H9 (cell line): ENCODE measurements at regions not wholly inside any gene's neighbourhood (a gene's known extent, or its start where the extent isn't known, plus 50 kb on each side); places are given as distances from the start of the nearest gene placed in this dataset.

Experiments
- DNase-seq: peaks from one replicate; pipeline ENCODE4 v3.0.0-alpha.2; 2017
- H2AFZ ChIP-seq: one replicate; pipeline ENCODE4 v1.6.1; 2013; ENCODE audit warnings: mild to moderate bottlenecking, low read length, control low read depth, moderate library complexity
- H2AK5ac ChIP-seq: 2 replicates; pipeline ENCODE4 v1.6.1; 2013; ENCODE audit warnings: low read length, control low read depth, mixed read lengths; ENCODE audit not compliant: insufficient read length
- H2BK120ac ChIP-seq: one replicate; pipeline ENCODE4 v1.6.1; 2013; ENCODE audit warnings: low read depth, mild to moderate bottlenecking, low read length, control low read depth, inconsistent platforms; ENCODE audit not compliant: poor library complexity, severe bottlenecking
- H2BK12ac ChIP-seq: 2 replicates; pipeline ENCODE4 v1.6.1; 2013; ENCODE audit warnings: low read length, control low read depth, mixed read lengths, low read depth; ENCODE audit not compliant: insufficient read length
- H2BK15ac ChIP-seq: 2 replicates; pipeline ENCODE4 v1.6.1; 2013; ENCODE audit warnings: low read depth, low read length, control low read depth
- H2BK20ac ChIP-seq: one replicate; pipeline ENCODE4 v1.6.1; 2013; ENCODE audit warnings: low read depth, mild to moderate bottlenecking, low read length, control low read depth, inconsistent platforms; ENCODE audit not compliant: poor library complexity, severe bottlenecking
- H2BK5ac ChIP-seq: 2 replicates; pipeline ENCODE4 v1.6.1; 2013; ENCODE audit warnings: low read length, control low read depth, mixed read lengths; ENCODE audit not compliant: insufficient read length
- H3K14ac ChIP-seq: 2 replicates; pipeline ENCODE4 v1.6.1; 2013; ENCODE audit warnings: low read length, control low read depth; ENCODE audit not compliant: insufficient read depth
- H3K18ac ChIP-seq: 2 replicates; pipeline ENCODE4 v1.6.1; 2013; ENCODE audit warnings: low read depth, mild to moderate bottlenecking, mixed read lengths, low read length, control low read depth; ENCODE audit not compliant: insufficient read length
- H3K23ac ChIP-seq: 2 replicates; pipeline ENCODE4 v1.6.1; 2013; ENCODE audit warnings: low read length, control low read depth, mixed read lengths, low read depth; ENCODE audit not compliant: insufficient read length
- H3K23me2 ChIP-seq: 2 replicates; pipeline ENCODE4 v1.6.1; 2013; ENCODE audit warnings: low read depth, mild to moderate bottlenecking, mixed read lengths, low read length, control low read depth; ENCODE audit not compliant: insufficient read length, poor library complexity, severe bottlenecking
- H3K27ac ChIP-seq: 2 replicates; pipeline ENCODE4 v1.5.1; 2013; ENCODE audit warnings: low read length, control low read depth, mixed read lengths, low read depth; ENCODE audit not compliant: insufficient read length
- H3K27me3 ChIP-seq: 2 replicates; pipeline ENCODE4 v1.6.1; 2013; ENCODE audit warnings: low read length, control low read depth, inconsistent platforms; ENCODE audit not compliant: insufficient read depth
- H3K4ac ChIP-seq: 2 replicates; pipeline ENCODE4 v1.6.1; 2013; ENCODE audit warnings: low read depth, mild to moderate bottlenecking, control low read depth, inconsistent platforms, low read length, moderate library complexity
- H3K4me1 ChIP-seq: 2 replicates; pipeline ENCODE4 v1.6.1; 2013; ENCODE audit warnings: low read length, control low read depth, inconsistent platforms; ENCODE audit not compliant: insufficient read depth
- H3K4me2 ChIP-seq: 2 replicates; pipeline ENCODE4 v1.6.1; 2013; ENCODE audit warnings: low read length, control low read depth, mixed read lengths; ENCODE audit not compliant: insufficient read length, insufficient read depth
- H3K56ac ChIP-seq: 2 replicates; pipeline ENCODE4 v1.6.1; 2013; ENCODE audit warnings: low read depth, mild to moderate bottlenecking, mixed read lengths, low read length, control low read depth; ENCODE audit not compliant: insufficient read length
- H3K79me1 ChIP-seq: 2 replicates; pipeline ENCODE4 v1.6.1; 2013; ENCODE audit warnings: low read depth, mild to moderate bottlenecking, moderate library complexity, low read length, control low read depth, inconsistent platforms; ENCODE audit not compliant: insufficient read depth, poor library complexity, severe bottlenecking
- H3K79me2 ChIP-seq: 2 replicates; pipeline ENCODE4 v1.6.1; 2013; ENCODE audit warnings: low read length, control low read depth, inconsistent platforms; ENCODE audit not compliant: insufficient read depth
- H3K9ac ChIP-seq: 2 replicates; pipeline ENCODE4 v1.6.1; 2013; ENCODE audit warnings: low read length, control low read depth, mixed read lengths; ENCODE audit not compliant: insufficient read length; ENCODE audit errors: extremely low read depth
- H3K9me3 ChIP-seq: one replicate; pipeline ENCODE4 v1.6.1; 2013; ENCODE audit warnings: low read depth, low read length, inconsistent platforms; ENCODE audit not compliant: control insufficient read depth
- H3T11ph ChIP-seq: one replicate; pipeline ENCODE4 v1.6.1; 2013; ENCODE audit warnings: mild to moderate bottlenecking, low read length, control low read depth, inconsistent platforms
- H4K20me1 ChIP-seq: one replicate; pipeline ENCODE4 v1.6.1; 2013; ENCODE audit not compliant: control insufficient read depth, insufficient read length, insufficient read depth
- H4K5ac ChIP-seq: 2 replicates; pipeline ENCODE4 v1.6.1; 2013; ENCODE audit warnings: low read depth, mild to moderate bottlenecking, mixed read lengths, low read length, control low read depth; ENCODE audit not compliant: insufficient read length
- H4K8ac ChIP-seq: replicated peaks from 2 replicates; pipeline ENCODE4 v1.6.1; 2013; ENCODE audit warnings: low read length, control low read depth, mixed read lengths, low read depth; ENCODE audit not compliant: insufficient read length
- H4K91ac ChIP-seq: 2 replicates; pipeline ENCODE4 v1.6.1; 2013; ENCODE audit warnings: low read depth, mild to moderate bottlenecking, moderate library complexity, mixed read lengths, low read length, control low read depth; ENCODE audit not compliant: insufficient read length
- H3K27ac Mint-ChIP-seq, 3 experiments: 2 replicates in 2 of 3; 3 replicates in 1 of 3; pipeline ENCODE4 v1.8.0; 2020 to 2021; ENCODE audit warnings: mixed read lengths in 3 of 3, mild to moderate bottlenecking in 1 of 3, moderate library complexity in 1 of 3
- H3K27me3 Mint-ChIP-seq: 2 replicates; pipeline ENCODE4 v1.8.0; 2021; ENCODE audit warnings: low read depth, mild to moderate bottlenecking, moderate library complexity, mixed read lengths
- H3K36me3 Mint-ChIP-seq, 3 experiments: 2 replicates in 2 of 3; 3 replicates in 1 of 3; pipeline ENCODE4 v1.8.0; 2020 to 2021; ENCODE audit warnings: low read depth in 3 of 3, mixed read lengths in 3 of 3; ENCODE audit not compliant: insufficient read depth in 1 of 3
- H3K4me1 Mint-ChIP-seq, 2 experiments: 2 replicates each; pipeline ENCODE4 v1.8.0; 2020; ENCODE audit warnings: mixed read lengths in 2 of 2
- H3K4me3 Mint-ChIP-seq, 2 experiments: 2 replicates in 1 of 2; 3 replicates in 1 of 2; pipeline ENCODE4 v1.8.0; 2020 to 2021; ENCODE audit warnings: mild to moderate bottlenecking in 2 of 2, mixed read lengths in 2 of 2, moderate library complexity in 1 of 2
- H3K9me3 Mint-ChIP-seq, 2 experiments: 2 replicates in 1 of 2; 3 replicates in 1 of 2; pipeline ENCODE4 v1.8.0; 2020; ENCODE audit warnings: mild to moderate bottlenecking in 2 of 2, mixed read lengths in 2 of 2, moderate library complexity in 1 of 2
- CTCF ChIP-seq: fragments of 200-600 bp; sonication (generic); conservative IDR thresholded peaks from 3 replicates; pipeline ENCODE4 v1.8.0; 2021; ENCODE audit warnings: antibody characterized with exemption, mild to moderate bottlenecking
- WGBS: extraction: QIAGEN DNeasy Blood & Tissue Kit; methylation state at CpG from one replicate; pipeline ENCODE4 v1.1.7; 2013; ENCODE audit warnings: missing lambda C conversion rate, low lambda C conversion rate, mixed read lengths; ENCODE audit not compliant: insufficient read length; ENCODE audit errors: extremely low coverage; 5-methylcytosine and 5-hydroxymethylcytosine counted together

- no CpG with 5 or more reads among the region's 2 CpGs for WGBS
- Histone ChIP-seq H3K18ac (no peak overlapping the region), H2BK20ac (no peak overlapping the region), H3K4ac (no peak overlapping the region), H3K9me3 (no peaks in the 10 kb centered on the region), H3K79me2 (no peaks in the 10 kb centered on the region), H4K91ac (no peak overlapping the region), H2BK5ac (no peak overlapping the region), H4K5ac (no peak overlapping the region), H3K23ac (no peak overlapping the region), H3K56ac (no peak overlapping the region), H3K27me3 (no peaks in the 10 kb centered on the region), H2AFZ (no peak overlapping the region), H3K79me1 (no peaks in the 10 kb centered on the region), H2BK120ac (no peak overlapping the region), H3K4me1 (no peaks in the 10 kb centered on the region), H3T11ph (no peak overlapping the region), H3K4me2 (no peak overlapping the region), H3K27ac (no peak overlapping the region), H3K23me2 (no peaks in the 10 kb centered on the region), H2AK5ac (no peak overlapping the region), H2BK15ac (no peak overlapping the region), H3K14ac (no peak overlapping the region), H4K20me1 (no peaks in the 10 kb centered on the region), H3K9ac (no peak overlapping the region), H2BK12ac (no peak overlapping the region), H4K8ac (no peak overlapping the region)
- Mint-ChIP-seq H3K4me3 (no peak overlapping the region), H3K36me3 (no peaks in the 10 kb centered on the region), H3K27me3 (no peaks in the 10 kb centered on the region), H3K9me3 (no peaks in the 10 kb centered on the region), H3K4me1 (peaks cover 0 to 3% of the 10 kb centered on the region in 2 experiments; a peak in 1 of 4 replicates), H3K27ac (no peak overlapping the region)
- no peak for TF ChIP-seq CTCF
- DNase-seq: no peak
Measured at GRCh38 chrX:112947981-112948615, 107.5 kb upstream of the AMOT start.
